HepG2 (cell line): ENCODE measurements at regions not wholly inside any gene's neighbourhood (a gene's known extent, or its start where the extent isn't known, plus 50 kb on each side); places are given as distances from the start of the nearest gene placed in this dataset.

Experiments
- ATAC-seq: fragments of 200-7000 bp; cut with Tn5 transposase; 3 replicates; pipeline ENCODE4 v1.9.1; 2020; ENCODE audit warnings: mild to moderate bottlenecking, moderate library complexity
- BruUV-seq: library from RNA; stranded (reverse); fragments of 400-500 nt; replicated peaks from 2 replicates; lab custom pipeline; 2021; lab: Mats Ljungman, UMichigan
- CTCF ChIA-PET: fragments of 300-600 bp; formaldehyde crosslinking; extraction: SDS; loops from one replicate; lab custom pipeline; 2021; ENCODE audit warnings: low total read pairs, inconsistent platforms, low intra/inter-chr PET ratio; lab: Yijun Ruan, JAX
- POLR2A ChIA-PET: fragments of 350-600 bp; sonication (Branson Sonifier 250); formaldehyde crosslinking; loops from one replicate; lab custom pipeline; 2020; ENCODE audit warnings: antibody characterized with exemption, inconsistent platforms; lab: Yijun Ruan, JAX
- DNase-seq: peaks from one replicate; pipeline ENCODE4 v3.0.0-alpha.2; 2015; ENCODE audit warnings: low spot score
- FAIRE-seq: peaks from 3 replicates; lab custom pipeline; 2011; peaks lifted over from hg19 to GRCh38; lab: Jason Lieb, UNC
- H2AFZ ChIP-seq: one replicate; pipeline ENCODE4 v1.6.1; 2011; ENCODE audit warnings: low read length, inconsistent platforms
- H3K27ac ChIP-seq: fragments of 300-600 bp; 3 replicates; pipeline ENCODE4 v1.8.0; 2011; ENCODE audit warnings: mixed run types, mild to moderate bottlenecking, mixed read lengths, low read length, inconsistent platforms; ENCODE audit not compliant: insufficient read depth; ENCODE audit errors: extremely low read length
- H3K27me3 ChIP-seq, 2 experiments: fragments of 200-600 bp in 1 of 2; 2 replicates in 1 of 2; 3 replicates in 1 of 2; pipeline versions ENCODE4 v1.6.0 to v1.8.0; 2011; ENCODE audit warnings: low read length in 2 of 2, mild to moderate bottlenecking in 2 of 2, moderate library complexity in 2 of 2, inconsistent platforms in 1 of 2; ENCODE audit not compliant: insufficient read depth in 2 of 2, control insufficient read depth in 1 of 2
- H3K36me3 ChIP-seq, 2 experiments: fragments of 200-600 bp in 1 of 2; replicated peaks in 1 of 2; 2 replicates in 1 of 2; 3 replicates in 1 of 2; pipeline versions ENCODE4 v1.5.1 to v1.8.0; 2011; ENCODE audit warnings: low read length in 2 of 2, inconsistent platforms in 1 of 2; ENCODE audit not compliant: insufficient read depth in 2 of 2, control insufficient read depth in 1 of 2
- H3K4me1 ChIP-seq: 2 replicates; pipeline ENCODE4 v1.5.1; 2012; ENCODE audit warnings: low read length, inconsistent platforms; ENCODE audit not compliant: insufficient read depth
- H3K4me2 ChIP-seq: 2 replicates; pipeline ENCODE4 v1.6.0; 2011; ENCODE audit warnings: low read depth, low read length, inconsistent platforms
- H3K4me3 ChIP-seq, 3 experiments: fragments of 200-600 bp in 1 of 3; sonication (generic), shearing (Covaris generic) in 1 of 3; replicated peaks in 1 of 3; 2 replicates each; pipeline ENCODE4 v1.5.1; 2011 to 2016; ENCODE audit warnings: low read length in 3 of 3, inconsistent platforms in 2 of 3, low read depth in 2 of 3, mild to moderate bottlenecking in 2 of 3, control low read depth in 1 of 3, mixed read lengths in 1 of 3; ENCODE audit not compliant: insufficient read depth in 1 of 3
- H3K79me2 ChIP-seq: one replicate; pipeline ENCODE4 v1.6.1; 2011; ENCODE audit warnings: low read length, inconsistent platforms; ENCODE audit not compliant: insufficient read depth
- H3K9ac ChIP-seq: 2 replicates; pipeline ENCODE4 v1.6.0; 2011; ENCODE audit warnings: mild to moderate bottlenecking, low read depth, low read length, inconsistent platforms; ENCODE audit not compliant: insufficient read depth
- H3K9me3 ChIP-seq: 2 replicates; pipeline ENCODE4 v1.5.1; 2012; ENCODE audit warnings: mild to moderate bottlenecking, low read length
- H4K20me1 ChIP-seq: 2 replicates; pipeline ENCODE4 v1.6.0; 2011; ENCODE audit warnings: inconsistent platforms, mild to moderate bottlenecking, low read length, moderate library complexity; ENCODE audit not compliant: insufficient read depth
- AGO1 ChIP-seq: fragments of 200-400 bp; formaldehyde crosslinking; IDR thresholded peaks from 2 replicates; pipeline ENCODE4 v1.6.1; 2017; ENCODE audit warnings: mild to moderate bottlenecking, low read depth, low read length, moderate library complexity; ENCODE audit not compliant: poor library complexity, severe bottlenecking
- JARID2 ChIP-seq: sonication (generic); formaldehyde crosslinking; IDR thresholded peaks from 2 replicates; pipeline ENCODE4 v1.8.1; 2023; ENCODE audit warnings: missing genetic modification reagents, inconsistent platforms; ENCODE audit not compliant: insufficient replicate concordance
- KAT8 ChIP-seq: IDR thresholded peaks from 2 replicates; pipeline ENCODE4 v1.6.1; 2016; ENCODE audit warnings: missing genetic modification reagents, missing compliant biosample characterization
- PRPF4 ChIP-seq: fragments of 200-400 bp; formaldehyde crosslinking; IDR thresholded peaks from 2 replicates; pipeline ENCODE4 v1.6.1; 2016; ENCODE audit warnings: low read length, low read depth; ENCODE audit not compliant: poor library complexity, severe bottlenecking
- SNAPC2 ChIP-seq: sonication (generic); formaldehyde crosslinking; IDR thresholded peaks from 2 replicates; pipeline ENCODE4 v1.8.1; 2022; ENCODE audit warnings: mild to moderate bottlenecking, missing genetic modification reagents
- SRSF9 ChIP-seq: fragments of 200-400 bp; formaldehyde crosslinking; IDR thresholded peaks from 2 replicates; pipeline ENCODE4 v1.6.1; 2018; ENCODE audit warnings: borderline replicate concordance, mild to moderate bottlenecking, low read depth, low read length; ENCODE audit not compliant: insufficient read depth, poor library complexity, severe bottlenecking
- ZBTB14 ChIP-seq: sonication (generic); formaldehyde crosslinking; IDR thresholded peaks from 2 replicates; pipeline ENCODE4 v1.4.0; 2020; ENCODE audit warnings: missing genetic modification reagents
- ZNF33B ChIP-seq: sonication (generic); formaldehyde crosslinking; IDR thresholded peaks from 2 replicates; pipeline ENCODE4 v1.5.1; 2020; ENCODE audit warnings: mild to moderate bottlenecking, missing genetic modification reagents
- ZNF646 ChIP-seq: sonication (generic); formaldehyde crosslinking; IDR thresholded peaks from 2 replicates; pipeline ENCODE4 v1.9.0; 2021; ENCODE audit warnings: mild to moderate bottlenecking, missing genetic modification reagents
- ZNF773 ChIP-seq: sonication (generic); formaldehyde crosslinking; IDR thresholded peaks from 2 replicates; pipeline ENCODE4 v1.4.0; 2020; ENCODE audit warnings: missing genetic modification reagents, borderline replicate concordance
- WGBS: methylation state at CpG from one replicate; pipeline ENCODE4 v1.1.6; 2017; ENCODE audit warnings: low lambda C conversion rate; 5-methylcytosine and 5-hydroxymethylcytosine counted together
- in situ Hi-C: cut with HindIII; loops from 2 replicates; pipeline ENCODE4 v1.10.0; 2017; ENCODE audit warnings: low pct_unique_long_range_greater_than_20kb; ENCODE audit not compliant: extremely low pct_ligation_motif_present
- intact Hi-C: fragments of 100-400 bp; cut with micrococcal nuclease; formaldehyde crosslinking; loops from one replicate; pipeline ENCODE4 v1.10.0; 2022; ENCODE audit not compliant: unreplicated experiment
- TF ChIP-seq, protein P1 (sequence below): sonication (generic); formaldehyde crosslinking; IDR thresholded peaks from 2 replicates; pipeline ENCODE4 v1.8.1; 2023; ENCODE audit warnings: mild to moderate bottlenecking, missing genetic modification reagents
- TF ChIP-seq, protein P2 (sequence below): sonication (generic); formaldehyde crosslinking; IDR thresholded peaks from 2 replicates; pipeline ENCODE4 v1.5.1; 2020; ENCODE audit warnings: missing genetic modification reagents, mild to moderate bottlenecking, borderline replicate concordance

DNA sequence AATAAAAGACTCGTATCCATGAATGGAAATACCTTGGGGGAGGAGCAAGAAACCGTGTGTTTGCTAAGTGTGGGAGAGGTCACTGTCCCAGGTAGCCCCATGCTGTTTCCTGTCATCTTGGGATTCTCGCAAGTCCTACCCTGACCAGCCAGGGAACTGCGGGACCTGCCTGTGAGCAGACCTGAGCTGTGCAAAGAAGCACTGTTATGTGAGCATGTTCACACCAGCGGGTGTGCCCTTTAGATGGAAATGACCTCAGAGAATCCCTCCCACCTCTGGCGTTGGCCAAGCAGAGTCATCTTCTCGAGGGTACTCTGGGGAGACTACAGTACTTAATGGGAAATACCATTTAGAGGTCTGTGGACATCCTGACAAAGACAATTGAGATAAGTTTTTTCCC, 127.0 kb upstream of the MON1B start:
- H3K27ac ChIP-seq = no peak overlapping the region
- H3K79me2 ChIP-seq = no peaks in the 10 kb centered on the region
- no peaks in the 10 kb centered on the region for H3K27me3 ChIP-seq
- TF ChIP-seq JARID2 (CRISPR knock-in tag) = no peak
- TF ChIP-seq, protein P1, sequence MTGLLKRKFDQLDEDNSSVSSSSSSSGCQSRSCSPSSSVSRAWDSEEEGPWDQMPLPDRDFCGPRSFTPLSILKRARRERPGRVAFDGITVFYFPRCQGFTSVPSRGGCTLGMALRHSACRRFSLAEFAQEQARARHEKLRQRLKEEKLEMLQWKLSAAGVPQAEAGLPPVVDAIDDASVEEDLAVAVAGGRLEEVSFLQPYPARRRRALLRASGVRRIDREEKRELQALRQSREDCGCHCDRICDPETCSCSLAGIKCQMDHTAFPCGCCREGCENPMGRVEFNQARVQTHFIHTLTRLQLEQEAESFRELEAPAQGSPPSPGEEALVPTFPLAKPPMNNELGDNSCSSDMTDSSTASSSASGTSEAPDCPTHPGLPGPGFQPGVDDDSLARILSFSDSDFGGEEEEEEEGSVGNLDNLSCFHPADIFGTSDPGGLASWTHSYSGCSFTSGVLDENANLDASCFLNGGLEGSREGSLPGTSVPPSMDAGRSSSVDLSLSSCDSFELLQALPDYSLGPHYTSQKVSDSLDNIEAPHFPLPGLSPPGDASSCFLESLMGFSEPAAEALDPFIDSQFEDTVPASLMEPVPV (CRISPR knock-in tag) = no peak
- TF ChIP-seq ZNF33B = no peak
- no peak for TF ChIP-seq PRPF4
- TF ChIP-seq SRSF9 = no peak
- TF ChIP-seq KAT8 (CRISPR knock-in tag) = no peak
- TF ChIP-seq SNAPC2 (CRISPR knock-in tag) = no peak
- TF ChIP-seq ZBTB14 (CRISPR knock-in tag) = no peak
- TF ChIP-seq, protein P2, sequence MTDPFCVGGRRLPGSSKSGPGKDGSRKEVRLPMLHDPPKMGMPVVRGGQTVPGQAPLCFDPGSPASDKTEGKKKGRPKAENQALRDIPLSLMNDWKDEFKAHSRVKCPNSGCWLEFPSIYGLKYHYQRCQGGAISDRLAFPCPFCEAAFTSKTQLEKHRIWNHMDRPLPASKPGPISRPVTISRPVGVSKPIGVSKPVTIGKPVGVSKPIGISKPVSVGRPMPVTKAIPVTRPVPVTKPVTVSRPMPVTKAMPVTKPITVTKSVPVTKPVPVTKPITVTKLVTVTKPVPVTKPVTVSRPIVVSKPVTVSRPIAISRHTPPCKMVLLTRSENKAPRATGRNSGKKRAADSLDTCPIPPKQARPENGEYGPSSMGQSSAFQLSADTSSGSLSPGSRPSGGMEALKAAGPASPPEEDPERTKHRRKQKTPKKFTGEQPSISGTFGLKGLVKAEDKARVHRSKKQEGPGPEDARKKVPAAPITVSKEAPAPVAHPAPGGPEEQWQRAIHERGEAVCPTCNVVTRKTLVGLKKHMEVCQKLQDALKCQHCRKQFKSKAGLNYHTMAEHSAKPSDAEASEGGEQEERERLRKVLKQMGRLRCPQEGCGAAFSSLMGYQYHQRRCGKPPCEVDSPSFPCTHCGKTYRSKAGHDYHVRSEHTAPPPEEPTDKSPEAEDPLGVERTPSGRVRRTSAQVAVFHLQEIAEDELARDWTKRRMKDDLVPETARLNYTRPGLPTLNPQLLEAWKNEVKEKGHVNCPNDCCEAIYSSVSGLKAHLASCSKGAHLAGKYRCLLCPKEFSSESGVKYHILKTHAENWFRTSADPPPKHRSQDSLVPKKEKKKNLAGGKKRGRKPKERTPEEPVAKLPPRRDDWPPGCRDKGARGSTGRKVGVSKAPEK = no peak
- TF ChIP-seq ZNF773 = no peak
- no peak for TF ChIP-seq ZNF646 (CRISPR knock-in tag)
- TF ChIP-seq AGO1 = no peak
- no peak overlapping the region for H2AFZ ChIP-seq
- no peaks in the 10 kb centered on the region for H4K20me1 ChIP-seq
- H3K4me2 ChIP-seq = no peak overlapping the region
- intact Hi-C loops (no loop called here), in situ Hi-C loops (no loop called here)
- no peak overlapping the region for H3K4me3 ChIP-seq
- DNase-seq (no peak), ATAC-seq (no peak), FAIRE-seq (no peak)
- H3K36me3 ChIP-seq = no peaks in the 10 kb centered on the region
- POLR2A ChIA-PET = no interaction called here
- BruUV-seq = no TSS peak
- no peak overlapping the region for H3K9ac ChIP-seq
- CTCF ChIA-PET = no interaction called here
- 10% methylated on average over 6 of the region's 7 CpGs for WGBS
- no peaks in the 10 kb centered on the region for H3K4me1 ChIP-seq
- H3K9me3 ChIP-seq = no peaks in the 10 kb centered on the region
